Upper lobe of left lung (tissue), 4 donors: ENCODE measurements at regions not wholly inside any gene's neighbourhood (a gene's known extent, or its start where the extent isn't known, plus 50 kb on each side); places are given as distances from the start of the nearest gene placed in this dataset.

Experiments
- CTCF ChIP-seq, 6 experiments: fragments of 450-650 bp in 4 of 6; fragments of 200-600 bp in 2 of 6; sonication (generic) in 2 of 6; IDR thresholded peaks; one replicate each; pipeline ENCODE4 v1.5.1; 2016 to 2019; ENCODE audit warnings: antibody characterized with exemption in 6 of 6
- EP300 ChIP-seq, 4 donors: sonication (generic); formaldehyde crosslinking; IDR thresholded peaks; one replicate each; pipeline ENCODE4 v1.5.1; 2017; ENCODE audit warnings: antibody characterized with exemption in 4 of 4, control low read depth in 2 of 4
- POLR2A ChIP-seq, 4 donors: fragments of 450-650 bp; IDR thresholded peaks; one replicate each; pipeline ENCODE4 v1.5.1; 2016 to 2017; ENCODE audit warnings: antibody characterized with exemption in 4 of 4, mild to moderate bottlenecking in 2 of 4
- POLR2AphosphoS5 ChIP-seq, 2 donors: sonication (generic); formaldehyde crosslinking; IDR thresholded peaks; one replicate each; pipeline ENCODE4 v1.5.1; 2017; ENCODE audit warnings: antibody characterized with exemption in 2 of 2

- TF ChIP-seq CTCF (IDR thresholded peaks at IDR 0.05) (no peak), POLR2A (IDR thresholded peaks at IDR 0.05) (no peak), EP300 (IDR thresholded peaks at IDR 0.05) (no peak), POLR2AphosphoS5 (IDR thresholded peaks at IDR 0.05) (no peak)
Measured at GRCh38 chr4:132384709-132385108, 764.4 kb upstream of the PCDH10 start.
